HepG2 (cell line): ENCODE measurements at regions not wholly inside any gene's neighbourhood (a gene's known extent, or its start where the extent isn't known, plus 50 kb on each side); places are given as distances from the start of the nearest gene placed in this dataset.

Experiments used
- ATF1 ChIP-seq: IDR thresholded peaks from 2 replicates; pipeline ENCODE4 v1.6.1; 2016; ENCODE audit warnings: mild to moderate bottlenecking, control low read depth
- ESRRA ChIP-seq: sonication (generic); formaldehyde crosslinking; IDR thresholded peaks from 2 replicates; pipeline ENCODE4 v1.5.1; 2020; ENCODE audit warnings: mild to moderate bottlenecking, low read depth, missing genetic modification reagents
- GABPA ChIP-seq, 2 experiments: IDR thresholded peaks; 2 replicates each; pipeline ENCODE4 v1.6.1; 2011 to 2016; ENCODE audit warnings: low read depth in 2 of 2, low read length in 1 of 2, missing biosample characterization in 1 of 2, missing genetic modification characterization in 1 of 2
- IKZF1 ChIP-seq: fragments of 450-650 bp; IDR thresholded peaks from 2 replicates; pipeline ENCODE4 v1.7.1; 2016
- PAWR ChIP-seq: sonication (generic); formaldehyde crosslinking; IDR thresholded peaks from 2 replicates; pipeline ENCODE4 v1.4.0; 2020; ENCODE audit warnings: missing genetic modification reagents, mild to moderate bottlenecking, borderline replicate concordance
- SIX4 ChIP-seq: sonication (generic); formaldehyde crosslinking; IDR thresholded peaks from 2 replicates; pipeline ENCODE4 v1.4.0; 2020; ENCODE audit warnings: missing genetic modification reagents
- SNAPC2 ChIP-seq: sonication (generic); formaldehyde crosslinking; IDR thresholded peaks from 2 replicates; pipeline ENCODE4 v1.8.1; 2022; ENCODE audit warnings: mild to moderate bottlenecking, missing genetic modification reagents
- TF ChIP-seq, protein P1 (sequence below), 2 experiments: IDR thresholded peaks; 2 replicates each; pipeline ENCODE4 v1.6.1; 2011 to 2012; ENCODE audit warnings: low read length in 2 of 2, borderline replicate concordance in 1 of 2, low read depth in 1 of 2, mild to moderate bottlenecking in 1 of 2, moderate library complexity in 1 of 2
- TF ChIP-seq, protein P2 (sequence below): sonication (generic); formaldehyde crosslinking; IDR thresholded peaks from 2 replicates; pipeline ENCODE4 v1.5.0; 2020; ENCODE audit warnings: mild to moderate bottlenecking, missing genetic modification reagents, moderate library complexity
- TF ChIP-seq, protein P3 (sequence below): sonication (generic); formaldehyde crosslinking; IDR thresholded peaks from 2 replicates; pipeline ENCODE4 v1.5.0; 2020; ENCODE audit warnings: missing genetic modification reagents
- TF ChIP-seq, protein P4 (sequence below): sonication (generic); formaldehyde crosslinking; IDR thresholded peaks from 2 replicates; pipeline ENCODE4 v1.5.0; 2020; ENCODE audit warnings: missing genetic modification reagents

DNA sequence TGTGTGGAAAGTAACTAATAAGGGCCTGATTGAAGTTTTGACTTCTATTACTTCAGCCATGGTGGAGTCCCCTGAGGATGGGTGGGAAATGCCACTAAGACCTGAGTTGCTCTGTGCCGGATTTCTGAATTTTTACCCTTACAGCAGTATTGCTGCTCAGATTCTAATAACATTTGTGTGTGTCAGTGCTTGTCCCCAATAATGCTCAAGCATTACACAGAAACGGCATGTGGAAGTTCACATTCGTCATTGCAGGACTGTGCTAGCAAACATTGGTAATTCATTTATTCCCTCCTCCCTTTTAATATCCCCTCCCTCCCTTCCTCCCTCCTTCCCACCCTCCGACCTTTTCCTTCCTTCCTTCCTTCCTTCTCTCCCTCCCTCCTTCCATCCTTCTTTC, 484.5 kb upstream of the ONECUT1 start:
- TF ChIP-seq, protein P1, sequence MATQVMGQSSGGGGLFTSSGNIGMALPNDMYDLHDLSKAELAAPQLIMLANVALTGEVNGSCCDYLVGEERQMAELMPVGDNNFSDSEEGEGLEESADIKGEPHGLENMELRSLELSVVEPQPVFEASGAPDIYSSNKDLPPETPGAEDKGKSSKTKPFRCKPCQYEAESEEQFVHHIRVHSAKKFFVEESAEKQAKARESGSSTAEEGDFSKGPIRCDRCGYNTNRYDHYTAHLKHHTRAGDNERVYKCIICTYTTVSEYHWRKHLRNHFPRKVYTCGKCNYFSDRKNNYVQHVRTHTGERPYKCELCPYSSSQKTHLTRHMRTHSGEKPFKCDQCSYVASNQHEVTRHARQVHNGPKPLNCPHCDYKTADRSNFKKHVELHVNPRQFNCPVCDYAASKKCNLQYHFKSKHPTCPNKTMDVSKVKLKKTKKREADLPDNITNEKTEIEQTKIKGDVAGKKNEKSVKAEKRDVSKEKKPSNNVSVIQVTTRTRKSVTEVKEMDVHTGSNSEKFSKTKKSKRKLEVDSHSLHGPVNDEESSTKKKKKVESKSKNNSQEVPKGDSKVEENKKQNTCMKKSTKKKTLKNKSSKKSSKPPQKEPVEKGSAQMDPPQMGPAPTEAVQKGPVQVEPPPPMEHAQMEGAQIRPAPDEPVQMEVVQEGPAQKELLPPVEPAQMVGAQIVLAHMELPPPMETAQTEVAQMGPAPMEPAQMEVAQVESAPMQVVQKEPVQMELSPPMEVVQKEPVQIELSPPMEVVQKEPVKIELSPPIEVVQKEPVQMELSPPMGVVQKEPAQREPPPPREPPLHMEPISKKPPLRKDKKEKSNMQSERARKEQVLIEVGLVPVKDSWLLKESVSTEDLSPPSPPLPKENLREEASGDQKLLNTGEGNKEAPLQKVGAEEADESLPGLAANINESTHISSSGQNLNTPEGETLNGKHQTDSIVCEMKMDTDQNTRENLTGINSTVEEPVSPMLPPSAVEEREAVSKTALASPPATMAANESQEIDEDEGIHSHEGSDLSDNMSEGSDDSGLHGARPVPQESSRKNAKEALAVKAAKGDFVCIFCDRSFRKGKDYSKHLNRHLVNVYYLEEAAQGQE (IDR thresholded peaks at IDR 0.05; ENCODE audit: borderline replicate concordance in 1 of 2, low read depth in 1 of 2, low read length in 2 of 2), result no peak
- TF ChIP-seq SIX4 (CRISPR knock-in tag) (no peak), ESRRA (CRISPR knock-in tag) (no peak), ATF1 (CRISPR knock-in tag) (no peak), SNAPC2 (CRISPR knock-in tag) (no peak), IKZF1 (no peak), PAWR (CRISPR knock-in tag) (no peak), GABPA (IDR thresholded peaks at IDR 0.05; ENCODE audit: low read depth, low read length) (no peak), GABPA (CRISPR knock-in tag; IDR thresholded peaks at IDR 0.05; ENCODE audit: low read depth) (no peak)
- TF ChIP-seq, protein P2, sequence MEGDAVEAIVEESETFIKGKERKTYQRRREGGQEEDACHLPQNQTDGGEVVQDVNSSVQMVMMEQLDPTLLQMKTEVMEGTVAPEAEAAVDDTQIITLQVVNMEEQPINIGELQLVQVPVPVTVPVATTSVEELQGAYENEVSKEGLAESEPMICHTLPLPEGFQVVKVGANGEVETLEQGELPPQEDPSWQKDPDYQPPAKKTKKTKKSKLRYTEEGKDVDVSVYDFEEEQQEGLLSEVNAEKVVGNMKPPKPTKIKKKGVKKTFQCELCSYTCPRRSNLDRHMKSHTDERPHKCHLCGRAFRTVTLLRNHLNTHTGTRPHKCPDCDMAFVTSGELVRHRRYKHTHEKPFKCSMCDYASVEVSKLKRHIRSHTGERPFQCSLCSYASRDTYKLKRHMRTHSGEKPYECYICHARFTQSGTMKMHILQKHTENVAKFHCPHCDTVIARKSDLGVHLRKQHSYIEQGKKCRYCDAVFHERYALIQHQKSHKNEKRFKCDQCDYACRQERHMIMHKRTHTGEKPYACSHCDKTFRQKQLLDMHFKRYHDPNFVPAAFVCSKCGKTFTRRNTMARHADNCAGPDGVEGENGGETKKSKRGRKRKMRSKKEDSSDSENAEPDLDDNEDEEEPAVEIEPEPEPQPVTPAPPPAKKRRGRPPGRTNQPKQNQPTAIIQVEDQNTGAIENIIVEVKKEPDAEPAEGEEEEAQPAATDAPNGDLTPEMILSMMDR (CRISPR knock-in tag), result no peak
- TF ChIP-seq, protein P3, sequence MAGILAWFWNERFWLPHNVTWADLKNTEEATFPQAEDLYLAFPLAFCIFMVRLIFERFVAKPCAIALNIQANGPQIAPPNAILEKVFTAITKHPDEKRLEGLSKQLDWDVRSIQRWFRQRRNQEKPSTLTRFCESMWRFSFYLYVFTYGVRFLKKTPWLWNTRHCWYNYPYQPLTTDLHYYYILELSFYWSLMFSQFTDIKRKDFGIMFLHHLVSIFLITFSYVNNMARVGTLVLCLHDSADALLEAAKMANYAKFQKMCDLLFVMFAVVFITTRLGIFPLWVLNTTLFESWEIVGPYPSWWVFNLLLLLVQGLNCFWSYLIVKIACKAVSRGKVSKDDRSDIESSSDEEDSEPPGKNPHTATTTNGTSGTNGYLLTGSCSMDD (CRISPR knock-in tag), result no peak
- TF ChIP-seq, protein P4, sequence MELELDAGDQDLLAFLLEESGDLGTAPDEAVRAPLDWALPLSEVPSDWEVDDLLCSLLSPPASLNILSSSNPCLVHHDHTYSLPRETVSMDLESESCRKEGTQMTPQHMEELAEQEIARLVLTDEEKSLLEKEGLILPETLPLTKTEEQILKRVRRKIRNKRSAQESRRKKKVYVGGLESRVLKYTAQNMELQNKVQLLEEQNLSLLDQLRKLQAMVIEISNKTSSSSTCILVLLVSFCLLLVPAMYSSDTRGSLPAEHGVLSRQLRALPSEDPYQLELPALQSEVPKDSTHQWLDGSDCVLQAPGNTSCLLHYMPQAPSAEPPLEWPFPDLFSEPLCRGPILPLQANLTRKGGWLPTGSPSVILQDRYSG, result no peak
